ENCODE measurements at regions not wholly inside any gene's neighbourhood (a gene's known extent, or its start where the extent isn't known, plus 50 kb on each side); places are given as distances from the start of the nearest gene placed in this dataset.

DNA sequence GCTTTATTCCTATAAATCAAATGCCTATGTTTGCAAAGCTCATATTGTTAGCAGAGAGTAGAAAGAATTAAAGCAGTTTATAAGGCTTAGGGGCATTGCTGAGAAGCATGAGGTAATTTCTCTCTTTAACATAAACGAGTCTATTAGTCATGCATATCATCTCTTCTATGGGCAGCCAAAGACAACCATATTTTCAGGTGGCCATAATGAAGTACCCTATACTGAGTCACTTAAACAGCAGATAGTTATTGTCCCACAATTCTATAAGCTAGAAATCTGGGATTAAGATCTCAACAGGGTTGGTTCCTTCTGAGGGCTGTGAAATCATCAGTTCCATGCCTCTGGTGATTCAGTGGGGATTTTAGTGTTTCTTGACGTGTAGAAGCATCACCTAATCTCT is 277.5 kb downstream of the NR4A2 start:
- no peak for TF ChIP-seq CTCF (IDR thresholded peaks at IDR 0.05)
- no peak for TF ChIP-seq POLR2A (IDR thresholded peaks at IDR 0.05)
- TF ChIP-seq POLR2AphosphoS5 (IDR thresholded peaks at IDR 0.05) = no peak
